ENCODE measurements at regions not wholly inside any gene's neighbourhood (a gene's known extent, or its start where the extent isn't known, plus 50 kb on each side); places are given as distances from the start of the nearest gene placed in this dataset.

DNA sequence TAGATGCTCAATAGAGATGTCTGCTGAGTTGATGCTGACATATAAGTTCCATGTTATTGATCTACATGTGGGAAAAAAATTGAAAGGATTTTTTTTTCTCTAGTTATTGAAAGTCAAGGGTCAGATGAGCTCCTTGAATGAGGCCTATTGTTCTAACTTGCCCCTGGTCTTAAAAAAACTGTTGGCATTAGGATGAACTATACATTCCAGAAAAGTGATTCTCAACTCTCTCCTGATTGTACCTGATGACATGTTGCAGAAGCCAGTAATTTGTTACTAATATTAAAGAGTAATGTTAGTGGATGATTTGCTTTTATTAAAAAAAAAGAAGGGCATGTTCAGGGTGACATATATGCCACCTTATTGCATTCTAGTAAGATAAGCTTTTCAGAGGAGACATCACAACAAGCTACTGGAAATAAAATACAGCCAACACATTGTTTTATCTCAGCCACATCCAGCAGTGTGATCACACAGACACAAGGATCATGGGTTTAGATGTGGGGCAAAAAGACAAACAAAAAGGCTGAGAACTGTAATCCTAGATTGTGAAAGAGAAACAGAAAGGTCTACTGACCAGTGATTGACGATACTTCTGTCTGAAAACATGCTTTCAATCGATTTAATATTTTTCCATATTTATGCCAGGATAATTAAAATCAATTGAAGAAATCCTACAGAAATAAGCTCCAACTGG, 1314.1 kb upstream of the C9orf72 start:
- no peaks in the 10 kb centered on the region for H3K4me1 ChIP-seq (ENCODE audit: control insufficient read depth, insufficient read depth, low read length)
- no peak overlapping the region for H3K4me2 ChIP-seq (ENCODE audit: control insufficient read depth, insufficient read depth)
- ChIA-PET RAD21 (ENCODE audit: unreplicated experiment) (no interaction called here), CTCF (interaction anchor here (0.9 to 1.0 kb wide), 2 partner anchors 9 to 14 kb away, joined by 3 read pairs; no protein-coding TSS in a partner anchor), SMC1A (ENCODE audit: uncharacterized antibody, unreplicated experiment) (interaction anchor here (0.7 kb wide), 1 partner anchor 899 kb away, joined by 4 read pairs; no protein-coding TSS in a partner anchor), POLR2A (no interaction called here)
- intact Hi-C loops (cut with micrococcal nuclease; ENCODE audit: unreplicated experiment), result no loop called here
- no peak overlapping the region for H2AFZ ChIP-seq (ENCODE audit: control insufficient read depth, low read depth, low read length)
- no TSS peak for BruUV-seq (replicated peaks)
- ATAC-seq, result no peak
- FAIRE-seq, result no peak
- no peaks in the 10 kb centered on the region for H3K27me3 ChIP-seq (replicated peaks in 1 of 2; ENCODE audit: control insufficient read depth in 2 of 2, insufficient read depth in 2 of 2, low read length in 1 of 2)
- no peak overlapping the region for H3K4me3 ChIP-seq
- TF ChIP-seq SUPT20H (IDR thresholded peaks at IDR 0.05; ENCODE audit: borderline replicate concordance, control insufficient read depth, low read depth, low read length), result no peak
- TF ChIP-seq ESRRA (IDR thresholded peaks at IDR 0.05; ENCODE audit: low read length), result no peak
- no peak for TF ChIP-seq BRCA1 (IDR thresholded peaks at IDR 0.05; ENCODE audit: low read depth, low read length)
- TF ChIP-seq, protein P1, sequence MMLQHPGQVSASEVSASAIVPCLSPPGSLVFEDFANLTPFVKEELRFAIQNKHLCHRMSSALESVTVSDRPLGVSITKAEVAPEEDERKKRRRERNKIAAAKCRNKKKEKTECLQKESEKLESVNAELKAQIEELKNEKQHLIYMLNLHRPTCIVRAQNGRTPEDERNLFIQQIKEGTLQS (IDR thresholded peaks at IDR 0.05; ENCODE audit: borderline replicate concordance, extremely low read depth, low read depth, low read length), result no peak
- TF ChIP-seq, protein P2, sequence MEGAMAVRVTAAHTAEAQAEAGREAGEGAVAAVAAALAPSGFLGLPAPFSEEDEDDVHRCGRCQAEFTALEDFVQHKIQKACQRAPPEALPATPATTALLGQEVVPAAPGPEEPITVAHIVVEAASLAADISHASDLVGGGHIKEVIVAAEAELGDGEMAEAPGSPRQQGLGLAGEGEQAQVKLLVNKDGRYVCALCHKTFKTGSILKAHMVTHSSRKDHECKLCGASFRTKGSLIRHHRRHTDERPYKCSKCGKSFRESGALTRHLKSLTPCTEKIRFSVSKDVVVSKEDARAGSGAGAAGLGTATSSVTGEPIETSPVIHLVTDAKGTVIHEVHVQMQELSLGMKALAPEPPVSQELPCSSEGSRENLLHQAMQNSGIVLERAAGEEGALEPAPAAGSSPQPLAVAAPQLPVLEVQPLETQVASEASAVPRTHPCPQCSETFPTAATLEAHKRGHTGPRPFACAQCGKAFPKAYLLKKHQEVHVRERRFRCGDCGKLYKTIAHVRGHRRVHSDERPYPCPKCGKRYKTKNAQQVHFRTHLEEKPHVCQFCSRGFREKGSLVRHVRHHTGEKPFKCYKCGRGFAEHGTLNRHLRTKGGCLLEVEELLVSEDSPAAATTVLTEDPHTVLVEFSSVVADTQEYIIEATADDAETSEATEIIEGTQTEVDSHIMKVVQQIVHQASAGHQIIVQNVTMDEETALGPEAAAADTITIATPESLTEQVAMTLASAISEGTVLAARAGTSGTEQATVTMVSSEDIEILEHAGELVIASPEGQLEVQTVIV (IDR thresholded peaks at IDR 0.05; ENCODE audit: borderline replicate concordance, partially characterized antibody), result no peak
- no peaks in the 10 kb centered on the region for H4K20me1 ChIP-seq (ENCODE audit: control insufficient read depth, insufficient read depth)
- no peaks in the 10 kb centered on the region for H3K9me3 ChIP-seq (replicated peaks; ENCODE audit: control insufficient read depth, insufficient read depth, low read length)
- in situ Hi-C loops (cut with MboI), result no loop called here
- H3K9ac ChIP-seq (ENCODE audit: control insufficient read depth, insufficient read depth, low read length), result no peak overlapping the region
- no peak overlapping the region for H3K27ac ChIP-seq (ENCODE audit: control insufficient read depth, insufficient read depth)
- H3K36me3 ChIP-seq (ENCODE audit: control insufficient read depth in 2 of 2, insufficient read depth in 2 of 2, low read length in 1 of 2), result no peaks in the 10 kb centered on the region
- 12% methylated on average over 2 of the region's 2 CpGs for WGBS (ENCODE audit: insufficient coverage, insufficient replicate concordance, low lambda C conversion rate, missing lambda C conversion rate)
- no peak for DNase-seq (ENCODE audit: low read depth, low spot score)
- H3K79me2 ChIP-seq (ENCODE audit: control insufficient read depth, insufficient read depth, low read length), result no peaks in the 10 kb centered on the region
